ENCODE measurements at regions not wholly inside any gene's neighbourhood (a gene's known extent, or its start where the extent isn't known, plus 50 kb on each side); places are given as distances from the start of the nearest gene placed in this dataset.

GRCh38 chr12:67501362-67501761 lies 147.2 kb upstream of the DYRK2 start:
- H3K79me2 ChIP-seq (ENCODE audit: insufficient read depth, low read length) = no peaks in the 10 kb centered on the region
- no peaks in the 10 kb centered on the region for H4K20me1 ChIP-seq (ENCODE audit: insufficient read depth)
- no peak overlapping the region for H3K4me3 ChIP-seq (replicated peaks in 1 of 2; ENCODE audit: low read depth in 1 of 2, low read length in 2 of 2)
- intact Hi-C loops (cut with micrococcal nuclease) = no loop called here
- no peak overlapping the region for H2AFZ ChIP-seq (ENCODE audit: low read depth, low read length, poor library complexity, severe bottlenecking)
- H3K27ac ChIP-seq (ENCODE audit: low read depth, low read length) = no peak overlapping the region
- ChIA-PET RAD21 (ENCODE audit: low non-redundant PET in 1 of 2, low total read pairs in 2 of 2, uncharacterized antibody in 2 of 2, unreplicated experiment in 2 of 2) (no interaction called here), CTCF (no interaction called here), POLR2A (no interaction called here)
- DNase-seq (ENCODE audit: low read depth, low spot score) = no peak
- no peak overlapping the region for H3K9ac ChIP-seq (ENCODE audit: low read length)
- H3K36me3 ChIP-seq (ENCODE audit: control insufficient read depth in 1 of 2, insufficient read depth in 2 of 2, low read length in 2 of 2) = no peaks in the 10 kb centered on the region
- BruUV-seq (replicated peaks) = no TSS peak
- no peaks in the 10 kb centered on the region for H3K27me3 ChIP-seq (ENCODE audit: insufficient read depth, low read length)
- H3K4me1 ChIP-seq (ENCODE audit: control insufficient read depth in 1 of 2, insufficient read depth in 2 of 2, low read length in 2 of 2) = no peaks in the 10 kb centered on the region
- TF ChIP-seq RAD21 (IDR thresholded peaks at IDR 0.05; ENCODE audit: low read depth) (no peak), EGR1 (IDR thresholded peaks at IDR 0.05; ENCODE audit: low read depth) (no peak), SIN3A (IDR thresholded peaks at IDR 0.05; ENCODE audit: low read depth) (no peak), ZFX (IDR thresholded peaks at IDR 0.05) (no peak), YY1 (IDR thresholded peaks at IDR 0.05; ENCODE audit: extremely low read depth, insufficient replicate concordance, low read depth, low read length) (no peak), JUND (IDR thresholded peaks at IDR 0.05) (no peak), MAX (IDR thresholded peaks at IDR 0.05) (no peak), CBX3 (IDR thresholded peaks at IDR 0.05; ENCODE audit: low read depth) (no peak), POLR2A (IDR thresholded peaks at IDR 0.05; ENCODE audit: borderline replicate concordance, extremely low read depth, insufficient read depth, insufficient read length) (no peak), TCF7L2 (IDR thresholded peaks at IDR 0.05; ENCODE audit: borderline replicate concordance, extremely low read depth, insufficient read depth, insufficient read length) (no peak), SRF (IDR thresholded peaks at IDR 0.05; ENCODE audit: low read depth) (no peak), EZH2 (IDR thresholded peaks at IDR 0.05) (no peak), ATF3 (IDR thresholded peaks at IDR 0.05) (no peak), POLR2AphosphoS5 (IDR thresholded peaks at IDR 0.05; ENCODE audit: low read depth, low read length) (no peak), SP1 (IDR thresholded peaks at IDR 0.05; ENCODE audit: low read depth) (no peak)
- TF ChIP-seq, protein P1, sequence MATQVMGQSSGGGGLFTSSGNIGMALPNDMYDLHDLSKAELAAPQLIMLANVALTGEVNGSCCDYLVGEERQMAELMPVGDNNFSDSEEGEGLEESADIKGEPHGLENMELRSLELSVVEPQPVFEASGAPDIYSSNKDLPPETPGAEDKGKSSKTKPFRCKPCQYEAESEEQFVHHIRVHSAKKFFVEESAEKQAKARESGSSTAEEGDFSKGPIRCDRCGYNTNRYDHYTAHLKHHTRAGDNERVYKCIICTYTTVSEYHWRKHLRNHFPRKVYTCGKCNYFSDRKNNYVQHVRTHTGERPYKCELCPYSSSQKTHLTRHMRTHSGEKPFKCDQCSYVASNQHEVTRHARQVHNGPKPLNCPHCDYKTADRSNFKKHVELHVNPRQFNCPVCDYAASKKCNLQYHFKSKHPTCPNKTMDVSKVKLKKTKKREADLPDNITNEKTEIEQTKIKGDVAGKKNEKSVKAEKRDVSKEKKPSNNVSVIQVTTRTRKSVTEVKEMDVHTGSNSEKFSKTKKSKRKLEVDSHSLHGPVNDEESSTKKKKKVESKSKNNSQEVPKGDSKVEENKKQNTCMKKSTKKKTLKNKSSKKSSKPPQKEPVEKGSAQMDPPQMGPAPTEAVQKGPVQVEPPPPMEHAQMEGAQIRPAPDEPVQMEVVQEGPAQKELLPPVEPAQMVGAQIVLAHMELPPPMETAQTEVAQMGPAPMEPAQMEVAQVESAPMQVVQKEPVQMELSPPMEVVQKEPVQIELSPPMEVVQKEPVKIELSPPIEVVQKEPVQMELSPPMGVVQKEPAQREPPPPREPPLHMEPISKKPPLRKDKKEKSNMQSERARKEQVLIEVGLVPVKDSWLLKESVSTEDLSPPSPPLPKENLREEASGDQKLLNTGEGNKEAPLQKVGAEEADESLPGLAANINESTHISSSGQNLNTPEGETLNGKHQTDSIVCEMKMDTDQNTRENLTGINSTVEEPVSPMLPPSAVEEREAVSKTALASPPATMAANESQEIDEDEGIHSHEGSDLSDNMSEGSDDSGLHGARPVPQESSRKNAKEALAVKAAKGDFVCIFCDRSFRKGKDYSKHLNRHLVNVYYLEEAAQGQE (IDR thresholded peaks at IDR 0.05; ENCODE audit: low read depth) = no peak
- TF ChIP-seq, protein P2, sequence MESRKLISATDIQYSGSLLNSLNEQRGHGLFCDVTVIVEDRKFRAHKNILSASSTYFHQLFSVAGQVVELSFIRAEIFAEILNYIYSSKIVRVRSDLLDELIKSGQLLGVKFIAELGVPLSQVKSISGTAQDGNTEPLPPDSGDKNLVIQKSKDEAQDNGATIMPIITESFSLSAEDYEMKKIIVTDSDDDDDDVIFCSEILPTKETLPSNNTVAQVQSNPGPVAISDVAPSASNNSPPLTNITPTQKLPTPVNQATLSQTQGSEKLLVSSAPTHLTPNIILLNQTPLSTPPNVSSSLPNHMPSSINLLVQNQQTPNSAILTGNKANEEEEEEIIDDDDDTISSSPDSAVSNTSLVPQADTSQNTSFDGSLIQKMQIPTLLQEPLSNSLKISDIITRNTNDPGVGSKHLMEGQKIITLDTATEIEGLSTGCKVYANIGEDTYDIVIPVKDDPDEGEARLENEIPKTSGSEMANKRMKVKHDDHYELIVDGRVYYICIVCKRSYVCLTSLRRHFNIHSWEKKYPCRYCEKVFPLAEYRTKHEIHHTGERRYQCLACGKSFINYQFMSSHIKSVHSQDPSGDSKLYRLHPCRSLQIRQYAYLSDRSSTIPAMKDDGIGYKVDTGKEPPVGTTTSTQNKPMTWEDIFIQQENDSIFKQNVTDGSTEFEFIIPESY (IDR thresholded peaks at IDR 0.05; ENCODE audit: extremely low read depth, insufficient replicate concordance, low read length) = no peak
- TF ChIP-seq, protein P3, sequence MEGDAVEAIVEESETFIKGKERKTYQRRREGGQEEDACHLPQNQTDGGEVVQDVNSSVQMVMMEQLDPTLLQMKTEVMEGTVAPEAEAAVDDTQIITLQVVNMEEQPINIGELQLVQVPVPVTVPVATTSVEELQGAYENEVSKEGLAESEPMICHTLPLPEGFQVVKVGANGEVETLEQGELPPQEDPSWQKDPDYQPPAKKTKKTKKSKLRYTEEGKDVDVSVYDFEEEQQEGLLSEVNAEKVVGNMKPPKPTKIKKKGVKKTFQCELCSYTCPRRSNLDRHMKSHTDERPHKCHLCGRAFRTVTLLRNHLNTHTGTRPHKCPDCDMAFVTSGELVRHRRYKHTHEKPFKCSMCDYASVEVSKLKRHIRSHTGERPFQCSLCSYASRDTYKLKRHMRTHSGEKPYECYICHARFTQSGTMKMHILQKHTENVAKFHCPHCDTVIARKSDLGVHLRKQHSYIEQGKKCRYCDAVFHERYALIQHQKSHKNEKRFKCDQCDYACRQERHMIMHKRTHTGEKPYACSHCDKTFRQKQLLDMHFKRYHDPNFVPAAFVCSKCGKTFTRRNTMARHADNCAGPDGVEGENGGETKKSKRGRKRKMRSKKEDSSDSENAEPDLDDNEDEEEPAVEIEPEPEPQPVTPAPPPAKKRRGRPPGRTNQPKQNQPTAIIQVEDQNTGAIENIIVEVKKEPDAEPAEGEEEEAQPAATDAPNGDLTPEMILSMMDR (IDR thresholded peaks at IDR 0.05 in 2 of 3, conservative IDR thresholded peaks at IDR 0.05 in 1 of 3; ENCODE audit: borderline replicate concordance in 1 of 3, insufficient read depth in 1 of 3, low read depth in 2 of 3, low read length in 2 of 3) = no peak
- no peaks in the 10 kb centered on the region for H3K9me2 ChIP-seq (ENCODE audit: insufficient read depth)
- no peak overlapping the region for H3K4me2 ChIP-seq (ENCODE audit: low read length)
- H3K9me3 ChIP-seq (ENCODE audit: control insufficient read depth in 1 of 2, insufficient read depth in 1 of 2, low read depth in 1 of 2, low read length in 2 of 2) = no peaks in the 10 kb centered on the region
- ATAC-seq = no peak
